MM.1S (cell line): ENCODE measurements at regions not wholly inside any gene's neighbourhood (a gene's known extent, or its start where the extent isn't known, plus 50 kb on each side); places are given as distances from the start of the nearest gene placed in this dataset.

Experiments
- DNase-seq: peaks from one replicate; pipeline ENCODE4 v3.0.0-alpha.2; 2015
- H2AFZ ChIP-seq: fragments of 300-600 bp; sonication (generic); 2 replicates; pipeline ENCODE4 v1.6.0; 2016; ENCODE audit warnings: antibody characterized with exemption, low read length
- H3F3A ChIP-seq: fragments of 300-600 bp; sonication (generic); 2 replicates; pipeline ENCODE4 v1.6.1; 2016; ENCODE audit warnings: mild to moderate bottlenecking, antibody characterized with exemption, low read length, moderate library complexity, mixed read lengths; ENCODE audit not compliant: insufficient read depth
- H3K27ac ChIP-seq: fragments of 300-600 bp; sonication (generic); 2 replicates; pipeline ENCODE4 v1.5.1; 2016; ENCODE audit warnings: mild to moderate bottlenecking, low read length
- H3K27me3 ChIP-seq: fragments of 300-600 bp; sonication (generic); replicated peaks from 2 replicates; pipeline ENCODE4 v1.6.0; 2016; ENCODE audit warnings: low read length; ENCODE audit not compliant: insufficient read depth
- H3K36me3 ChIP-seq: fragments of 300-600 bp; sonication (generic); replicated peaks from 2 replicates; pipeline ENCODE4 v1.6.1; 2016; ENCODE audit warnings: mild to moderate bottlenecking, low read length, mixed read lengths; ENCODE audit not compliant: insufficient read depth
- H3K4me1 ChIP-seq: fragments of 300-600 bp; sonication (generic); 2 replicates; pipeline ENCODE4 v1.6.1; 2016; ENCODE audit warnings: low read length, mixed read lengths
- H3K4me2 ChIP-seq: fragments of 300-600 bp; sonication (generic); 2 replicates; pipeline ENCODE4 v1.6.0; 2016; ENCODE audit warnings: low read depth, low read length
- H3K4me3 ChIP-seq: fragments of 300-600 bp; sonication (generic); 2 replicates; pipeline ENCODE4 v1.5.1; 2016; ENCODE audit warnings: low read length, mixed read lengths
- H3K79me2 ChIP-seq: fragments of 300-600 bp; sonication (generic); 2 replicates; pipeline ENCODE4 v1.6.1; 2016; ENCODE audit warnings: mixed run types, low read length, mixed read lengths
- H3K9ac ChIP-seq: fragments of 300-600 bp; sonication (generic); 2 replicates; pipeline ENCODE4 v1.6.1; 2016; ENCODE audit warnings: low read length, mixed read lengths
- H3K9me2 ChIP-seq: fragments of 300-600 bp; sonication (generic); replicated peaks from 2 replicates; pipeline ENCODE4 v1.6.1; 2016; ENCODE audit warnings: mild to moderate bottlenecking, low read length, mixed read lengths; ENCODE audit not compliant: insufficient read depth
- H3K9me3 ChIP-seq: fragments of 300-600 bp; sonication (generic); replicated peaks from 2 replicates; pipeline ENCODE4 v1.6.1; 2016; ENCODE audit warnings: mild to moderate bottlenecking, low read length, mixed read lengths; ENCODE audit not compliant: insufficient read depth
- H4K20me1 ChIP-seq: fragments of 300-600 bp; sonication (generic); 2 replicates; pipeline ENCODE4 v1.6.1; 2016; ENCODE audit warnings: mild to moderate bottlenecking, low read length, moderate library complexity, mixed read lengths; ENCODE audit not compliant: insufficient read depth
- CTCF ChIP-seq: fragments of 300-600 bp; sonication (generic); IDR thresholded peaks from 2 replicates; pipeline ENCODE4 v1.5.1; 2016; ENCODE audit warnings: antibody characterized with exemption, low read length, mixed read lengths
- EZH2 ChIP-seq: fragments of 300-600 bp; sonication (generic); optimal IDR thresholded peaks from 2 replicates; pipeline ENCODE3; 2017; ENCODE audit warnings: low read depth, mild to moderate bottlenecking, antibody characterized with exemption, low read length, mixed read lengths
- EZH2phosphoT487 ChIP-seq: fragments of 300-600 bp; sonication (generic); IDR thresholded peaks from 2 replicates; pipeline ENCODE4 v1.6.1; 2018; ENCODE audit warnings: antibody characterized with exemption, low read length

GRCh38 chr9:87189006-87189405 lies 241.7 kb upstream of the GAS1 start:
- H3F3A ChIP-seq = no peaks in the 10 kb centered on the region
- DNase-seq = no peak
- no peak overlapping the region for H3K4me2 ChIP-seq

GRCh38 chr9:87193151-87193550 lies 245.8 kb upstream of the GAS1 start:
- H2AFZ ChIP-seq = no peak overlapping the region
- H3K9ac ChIP-seq = no peak overlapping the region
- H3K4me3 ChIP-seq = no peak overlapping the region
- H3K9me3 ChIP-seq = no peaks in the 10 kb centered on the region
- no peaks in the 10 kb centered on the region for H3K36me3 ChIP-seq
- H3F3A ChIP-seq = no peaks in the 10 kb centered on the region
- H3K4me1 ChIP-seq = no peaks in the 10 kb centered on the region
- no peak overlapping the region for H3K27ac ChIP-seq
- DNase-seq = no peak
- H4K20me1 ChIP-seq = no peaks in the 10 kb centered on the region
- no peaks in the 10 kb centered on the region for H3K9me2 ChIP-seq
- no peak overlapping the region for H3K4me2 ChIP-seq
- no peak for TF ChIP-seq CTCF
- no peak for TF ChIP-seq EZH2
- no peak for TF ChIP-seq EZH2phosphoT487
- no peaks in the 10 kb centered on the region for H3K27me3 ChIP-seq
- H3K79me2 ChIP-seq = no peaks in the 10 kb centered on the region

More at GRCh38 chr9:87189006-87189405, 241.7 kb upstream of the GAS1 start:
- H3K9me2 ChIP-seq = no peaks in the 10 kb centered on the region
- no peaks in the 10 kb centered on the region for H3K4me1 ChIP-seq
- no peak overlapping the region for H2AFZ ChIP-seq
- TF ChIP-seq EZH2 = no peak
- no peak for TF ChIP-seq CTCF
- TF ChIP-seq EZH2phosphoT487 = no peak
- H4K20me1 ChIP-seq = no peaks in the 10 kb centered on the region
- no peak overlapping the region for H3K9ac ChIP-seq
- no peaks in the 10 kb centered on the region for H3K27me3 ChIP-seq
- no peak overlapping the region for H3K27ac ChIP-seq
- H3K4me3 ChIP-seq = no peak overlapping the region
- H3K36me3 ChIP-seq = no peaks in the 10 kb centered on the region
- no peaks in the 10 kb centered on the region for H3K79me2 ChIP-seq
- H3K9me3 ChIP-seq = no peaks in the 10 kb centered on the region

GRCh38 chr9:87193925-87194868 lies 246.9 kb upstream of the GAS1 start:
- Histone ChIP-seq H3K27me3 (no peaks in the 10 kb centered on the region), H2AFZ (no peak overlapping the region), H3K9me2 (no peaks in the 10 kb centered on the region), H3K9ac (no peak overlapping the region), H3K36me3 (no peaks in the 10 kb centered on the region), H3K4me3 (no peak overlapping the region), H3K79me2 (no peaks in the 10 kb centered on the region), H3F3A (no peaks in the 10 kb centered on the region), H3K27ac (no peak overlapping the region), H3K4me2 (no peak overlapping the region), H3K9me3 (no peaks in the 10 kb centered on the region), H3K4me1 (no peaks in the 10 kb centered on the region), H4K20me1 (no peaks in the 10 kb centered on the region)
- no peak for DNase-seq
- TF ChIP-seq EZH2phosphoT487 = no peak
- TF ChIP-seq CTCF = no peak
- no peak for TF ChIP-seq EZH2
